IMR-90 (cell line): ENCODE measurements at regions not wholly inside any gene's neighbourhood (a gene's known extent, or its start where the extent isn't known, plus 50 kb on each side); places are given as distances from the start of the nearest gene placed in this dataset.

Source experiments
- BHLHE40 ChIP-seq: fragments of 150-350 bp; IDR thresholded peaks from 2 replicates; pipeline ENCODE4 v1.6.1; 2016; ENCODE audit warnings: mild to moderate bottlenecking, low read depth, low read length
- FOS ChIP-seq: fragments of 150-350 bp; IDR thresholded peaks from 2 replicates; pipeline ENCODE4 v1.6.1; 2016; ENCODE audit warnings: low read depth, low read length
- MXI1 ChIP-seq: IDR thresholded peaks from 2 replicates; pipeline ENCODE4 v1.6.1; 2012; ENCODE audit warnings: low read depth, mild to moderate bottlenecking, low read length, moderate library complexity, borderline replicate concordance
- NFE2L2 ChIP-seq: fragments of 150-350 bp; IDR thresholded peaks from 2 replicates; pipeline ENCODE4 v1.6.1; 2016; ENCODE audit warnings: low read depth, mild to moderate bottlenecking, low read length
- POLR2A ChIP-seq: IDR thresholded peaks from 2 replicates; pipeline ENCODE4 v1.6.1; 2012; ENCODE audit warnings: mild to moderate bottlenecking, low read depth, low read length
- RAD21 ChIP-seq: IDR thresholded peaks from 2 replicates; pipeline ENCODE4 v1.6.1; 2012; ENCODE audit warnings: low read length, improper control_type of control experiment
- RCOR1 ChIP-seq: IDR thresholded peaks from 2 replicates; pipeline ENCODE4 v1.6.1; 2012; ENCODE audit warnings: mild to moderate bottlenecking, low read length, improper control_type of control experiment; ENCODE audit not compliant: insufficient replicate concordance
- RFX5 ChIP-seq: IDR thresholded peaks from 2 replicates; pipeline ENCODE4 v1.8.0; 2012; ENCODE audit warnings: low read depth, mild to moderate bottlenecking, low read length, moderate library complexity
- SMC3 ChIP-seq: fragments of 150-350 bp; IDR thresholded peaks from 2 replicates; pipeline ENCODE4 v1.6.1; 2016; ENCODE audit warnings: low read depth, mild to moderate bottlenecking, antibody characterized with exemption, low read length, moderate library complexity
- TF ChIP-seq, protein P1 (sequence below): conservative IDR thresholded peaks from 2 replicates; pipeline ENCODE4 v1.5.1; 2012; ENCODE audit warnings: mild to moderate bottlenecking, low read depth, low read length, improper control_type of control experiment
- TF ChIP-seq, protein P2 (sequence below): fragments of 150-350 bp; IDR thresholded peaks from 2 replicates; pipeline ENCODE4 v1.6.1; 2017; ENCODE audit warnings: mild to moderate bottlenecking, antibody characterized with exemption, low read length, low read depth

DNA sequence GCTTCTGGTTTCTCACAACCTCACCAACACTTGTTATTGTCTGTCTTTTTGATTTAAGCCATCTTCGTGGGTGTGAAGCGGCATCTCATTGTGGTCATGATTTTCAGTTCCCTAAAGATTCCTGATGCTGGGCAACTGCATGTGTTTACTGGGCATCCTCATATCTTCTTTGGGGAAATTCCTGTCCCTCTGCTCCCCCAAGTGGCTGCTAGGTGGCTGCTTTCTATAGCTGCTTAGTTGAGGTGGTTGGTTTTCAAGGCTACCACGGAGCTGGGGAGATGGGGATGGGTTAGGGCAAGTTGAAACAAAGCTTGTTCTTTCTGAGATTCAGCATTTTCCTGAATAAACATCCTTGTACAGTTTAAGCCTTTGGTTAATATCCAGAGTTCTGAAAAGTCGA is 403.9 kb upstream of the SULF2 start:
- TF ChIP-seq NFE2L2 = no peak
- TF ChIP-seq, protein P1, sequence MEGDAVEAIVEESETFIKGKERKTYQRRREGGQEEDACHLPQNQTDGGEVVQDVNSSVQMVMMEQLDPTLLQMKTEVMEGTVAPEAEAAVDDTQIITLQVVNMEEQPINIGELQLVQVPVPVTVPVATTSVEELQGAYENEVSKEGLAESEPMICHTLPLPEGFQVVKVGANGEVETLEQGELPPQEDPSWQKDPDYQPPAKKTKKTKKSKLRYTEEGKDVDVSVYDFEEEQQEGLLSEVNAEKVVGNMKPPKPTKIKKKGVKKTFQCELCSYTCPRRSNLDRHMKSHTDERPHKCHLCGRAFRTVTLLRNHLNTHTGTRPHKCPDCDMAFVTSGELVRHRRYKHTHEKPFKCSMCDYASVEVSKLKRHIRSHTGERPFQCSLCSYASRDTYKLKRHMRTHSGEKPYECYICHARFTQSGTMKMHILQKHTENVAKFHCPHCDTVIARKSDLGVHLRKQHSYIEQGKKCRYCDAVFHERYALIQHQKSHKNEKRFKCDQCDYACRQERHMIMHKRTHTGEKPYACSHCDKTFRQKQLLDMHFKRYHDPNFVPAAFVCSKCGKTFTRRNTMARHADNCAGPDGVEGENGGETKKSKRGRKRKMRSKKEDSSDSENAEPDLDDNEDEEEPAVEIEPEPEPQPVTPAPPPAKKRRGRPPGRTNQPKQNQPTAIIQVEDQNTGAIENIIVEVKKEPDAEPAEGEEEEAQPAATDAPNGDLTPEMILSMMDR = no peak
- no peak for TF ChIP-seq RCOR1
- TF ChIP-seq POLR2A = no peak
- no peak for TF ChIP-seq MXI1
- no peak for TF ChIP-seq SMC3
- TF ChIP-seq BHLHE40 = no peak
- TF ChIP-seq RFX5 = no peak
- TF ChIP-seq, protein P2, sequence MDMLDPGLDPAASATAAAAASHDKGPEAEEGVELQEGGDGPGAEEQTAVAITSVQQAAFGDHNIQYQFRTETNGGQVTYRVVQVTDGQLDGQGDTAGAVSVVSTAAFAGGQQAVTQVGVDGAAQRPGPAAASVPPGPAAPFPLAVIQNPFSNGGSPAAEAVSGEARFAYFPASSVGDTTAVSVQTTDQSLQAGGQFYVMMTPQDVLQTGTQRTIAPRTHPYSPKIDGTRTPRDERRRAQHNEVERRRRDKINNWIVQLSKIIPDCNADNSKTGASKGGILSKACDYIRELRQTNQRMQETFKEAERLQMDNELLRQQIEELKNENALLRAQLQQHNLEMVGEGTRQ = no peak
- no peak for TF ChIP-seq RAD21
- TF ChIP-seq FOS = no peak
